GM18868 (cell line): ENCODE measurements at regions not wholly inside any gene's neighbourhood (a gene's known extent, or its start where the extent isn't known, plus 50 kb on each side); places are given as distances from the start of the nearest gene placed in this dataset.

Experiments used
- ATAC-seq: cut with Tn5 transposase; IDR thresholded peaks from one replicate; pipeline ENCODE4 v1.9.1; 2021; ENCODE audit warnings: mild to moderate bottlenecking, moderate library complexity; ENCODE audit not compliant: unreplicated experiment

DNA sequence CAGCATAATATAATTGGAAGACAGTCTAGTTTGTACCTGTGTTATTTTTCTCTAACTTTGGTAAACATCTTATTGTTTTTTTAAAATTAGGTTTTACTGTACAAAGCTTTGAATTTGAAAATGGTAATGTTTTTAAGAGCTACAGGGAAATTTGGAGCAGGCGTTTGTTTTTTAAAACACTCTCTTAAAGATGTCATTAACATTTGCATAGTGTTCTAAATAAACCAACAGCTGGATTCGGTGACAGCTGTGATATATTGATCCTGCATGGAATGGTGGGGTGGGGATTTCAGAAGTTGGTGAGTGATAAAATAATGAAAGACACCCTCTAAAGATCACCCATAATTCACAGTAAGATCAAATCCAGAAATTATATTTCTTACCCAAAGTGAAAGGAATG lies 97.9 kb upstream of the PRL start:
- ATAC-seq: no peak

DNA sequence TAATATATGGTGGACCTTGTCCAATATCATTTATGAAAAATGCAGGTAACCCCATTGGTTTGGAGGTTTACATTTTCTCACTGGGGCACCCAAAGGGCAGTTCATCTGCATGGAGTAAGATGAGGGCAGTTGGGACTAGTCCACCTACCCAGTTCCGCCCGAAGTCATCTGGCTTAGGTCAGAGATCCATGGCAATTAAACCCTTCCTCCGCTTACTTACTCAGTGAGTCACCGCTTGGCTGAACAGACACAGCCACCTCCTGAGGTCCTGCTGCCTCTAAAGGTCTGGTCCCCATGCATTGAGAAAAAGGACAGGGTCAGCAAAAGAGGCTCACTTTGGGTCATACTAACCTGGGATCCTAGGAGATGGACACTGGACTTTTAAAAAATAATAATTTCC lies 102.9 kb upstream of the PRL start:
- ATAC-seq: no peak

- no peak for ATAC-seq
Measured at GRCh38 chr6:22401206-22401605, 104.4 kb upstream of the PRL start.

DNA sequence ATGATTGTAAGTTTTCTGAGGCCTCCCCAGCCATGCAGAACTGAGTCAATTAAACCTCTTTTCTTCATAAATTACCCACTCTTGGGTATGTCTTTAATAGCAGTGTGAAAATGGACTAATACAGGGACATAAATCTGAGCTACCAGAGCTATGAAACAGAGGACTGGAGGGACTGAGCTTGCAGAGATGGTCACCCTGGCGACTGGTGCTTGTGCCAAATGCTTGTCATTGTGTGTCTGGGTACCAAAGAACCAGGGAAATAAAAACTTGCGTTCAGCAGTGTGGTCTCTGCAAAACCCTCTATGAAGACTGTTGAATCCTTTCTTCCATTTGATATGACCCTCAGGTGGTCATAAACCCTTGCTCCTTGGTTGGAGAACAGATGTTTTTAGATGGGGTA lies 105.1 kb upstream of the PRL start:
- ATAC-seq: no peak

DNA sequence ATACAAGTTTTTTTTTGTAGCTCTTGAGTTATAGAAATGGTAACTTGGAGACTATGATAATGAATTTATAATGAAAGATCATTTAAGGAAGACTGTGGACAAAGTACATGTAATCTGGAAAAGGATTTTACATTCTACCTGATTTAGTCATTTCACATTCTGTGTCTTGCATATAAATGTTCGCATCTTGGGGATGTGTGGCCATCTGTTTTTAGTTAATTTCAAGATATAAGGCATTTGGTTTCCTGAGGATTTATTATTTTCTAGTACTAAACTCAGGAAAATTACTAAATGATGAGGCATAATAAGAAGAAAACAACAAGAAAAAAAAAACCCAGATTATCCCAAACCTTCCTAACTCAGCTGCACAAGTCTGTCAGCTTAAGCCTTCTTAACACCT lies 112.7 kb upstream of the PRL start:
- ATAC-seq: no peak

GRCh38 chr6:22411376-22412105 lies 114.7 kb upstream of the PRL start:
- ATAC-seq: no peak

GRCh38 chr6:22412994-22413393 lies 116.2 kb upstream of the PRL start:
- ATAC-seq: no peak

DNA sequence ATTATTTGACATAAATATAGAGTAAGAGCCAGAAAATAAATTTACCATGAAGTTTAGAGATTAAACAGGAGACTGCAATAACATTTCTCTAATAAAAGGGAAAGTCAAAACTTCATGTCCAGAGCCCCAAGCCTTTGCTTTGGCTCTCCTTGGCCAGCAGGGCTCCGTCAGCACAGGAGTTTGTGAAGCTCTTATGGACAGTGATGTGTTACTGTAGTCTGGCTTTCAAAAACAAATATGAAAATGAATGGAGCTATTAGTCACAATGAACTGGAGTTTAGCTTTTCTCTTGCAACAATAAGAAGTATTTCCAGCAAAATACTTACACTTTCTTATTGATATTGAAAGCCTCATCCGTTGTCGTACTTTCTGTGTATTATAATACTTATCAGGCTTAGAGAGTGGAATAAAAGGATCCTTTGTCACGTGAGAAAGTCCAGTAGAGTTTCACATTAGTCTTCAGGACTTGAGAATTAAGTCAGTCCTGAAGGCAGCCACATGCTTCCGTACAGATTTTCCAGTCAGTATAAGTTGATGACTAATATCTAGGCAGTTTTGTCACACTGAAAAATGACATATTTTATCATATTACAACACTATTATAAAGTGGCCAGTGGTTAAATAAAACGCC lies 117.0 kb upstream of the PRL start:
- no peak for ATAC-seq

DNA sequence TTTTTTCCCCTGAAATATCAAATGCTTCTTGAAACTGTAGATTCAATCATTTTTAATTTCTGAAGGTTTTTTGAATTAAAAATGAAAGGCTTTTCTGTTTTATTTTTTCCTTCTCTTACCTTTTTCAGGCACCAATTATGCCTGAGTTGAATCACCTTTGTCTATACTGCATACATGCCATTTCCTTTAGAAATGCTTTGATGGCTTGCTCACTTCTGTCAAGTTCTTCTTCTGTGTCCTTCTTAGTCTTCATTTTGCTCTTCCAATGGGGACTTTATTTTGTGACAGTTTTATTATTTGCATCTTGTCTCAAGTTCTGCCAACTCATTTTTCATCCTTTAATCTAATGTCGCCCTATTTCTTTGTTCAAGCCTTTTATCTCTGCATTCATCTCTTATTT lies 121.9 kb upstream of the PRL start:
- ATAC-seq: no peak

- ATAC-seq: no peak
Measured at GRCh38 chr6:22421198-22421597, 124.4 kb upstream of the PRL start.

DNA sequence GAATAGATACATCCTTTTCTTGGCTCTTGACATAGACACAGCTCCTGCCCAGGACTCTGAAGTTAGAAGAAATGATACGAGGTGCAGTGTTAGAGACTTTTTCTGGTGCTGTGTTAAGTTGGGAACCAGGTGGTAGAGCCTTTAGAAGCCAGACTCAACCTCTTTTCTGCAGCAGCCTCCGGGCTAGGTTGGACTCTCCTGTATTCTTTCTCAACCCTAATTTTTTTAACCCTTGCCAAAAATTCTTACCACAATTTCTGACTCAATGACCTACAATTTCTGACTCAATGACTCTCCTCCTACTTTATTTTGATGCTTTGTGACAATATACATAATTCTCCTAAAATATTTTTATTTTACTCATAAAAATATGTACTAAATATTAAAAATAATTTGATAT lies 127.4 kb upstream of the PRL start:
- no peak for ATAC-seq

DNA sequence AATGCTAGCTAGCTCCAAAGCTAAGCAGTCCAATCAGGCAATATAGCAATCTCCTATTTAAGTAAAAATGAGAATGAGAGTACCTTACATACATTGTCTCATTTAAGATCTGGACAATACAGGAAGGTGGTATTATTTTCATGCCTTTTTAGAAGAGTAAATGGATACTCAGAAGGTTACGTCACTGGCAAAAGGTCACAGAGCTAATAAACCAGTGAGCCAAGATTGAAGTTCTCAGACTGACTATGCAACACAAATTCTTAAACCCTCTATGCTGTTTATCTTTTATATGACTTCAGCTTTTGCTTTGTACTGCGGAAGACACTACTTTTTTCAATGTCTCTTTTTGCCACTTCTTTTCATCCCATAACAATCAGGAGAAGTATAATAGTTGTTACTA lies 135.2 kb upstream of the PRL start:
- ATAC-seq: no peak

- ATAC-seq: no peak
Measured at GRCh38 chr6:22433745-22434144, 135.6 kb upstream of the HDGFL1 start.

DNA sequence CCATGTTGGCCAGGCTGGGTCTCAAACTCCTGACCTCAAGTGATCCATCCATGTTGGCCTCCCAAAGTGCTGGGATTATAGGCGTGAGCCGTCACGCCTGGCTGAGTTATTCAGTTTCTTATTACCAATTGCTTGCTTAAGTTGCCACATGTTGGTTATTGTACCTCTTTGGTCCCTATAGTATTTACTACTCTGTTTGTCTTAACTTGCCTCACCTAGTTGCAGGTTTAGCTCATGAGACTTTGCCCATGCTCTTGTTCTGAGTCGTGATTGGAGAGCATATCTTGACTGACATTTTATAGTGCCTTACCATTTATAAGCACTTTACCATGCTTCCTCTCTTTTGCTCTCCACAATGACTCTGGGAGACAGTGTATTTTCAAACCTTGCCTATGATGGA lies 134.2 kb upstream of the HDGFL1 start:
- ATAC-seq: no peak

- no peak for ATAC-seq
Measured at GRCh38 chr6:22436134-22436533, 133.2 kb upstream of the HDGFL1 start.

GRCh38 chr6:22437665-22438064 lies 131.7 kb upstream of the HDGFL1 start:
- no peak for ATAC-seq

- ATAC-seq: peak; percentile 51
Measured at GRCh38 chr6:22442826-22443225, 126.5 kb upstream of the HDGFL1 start.

DNA sequence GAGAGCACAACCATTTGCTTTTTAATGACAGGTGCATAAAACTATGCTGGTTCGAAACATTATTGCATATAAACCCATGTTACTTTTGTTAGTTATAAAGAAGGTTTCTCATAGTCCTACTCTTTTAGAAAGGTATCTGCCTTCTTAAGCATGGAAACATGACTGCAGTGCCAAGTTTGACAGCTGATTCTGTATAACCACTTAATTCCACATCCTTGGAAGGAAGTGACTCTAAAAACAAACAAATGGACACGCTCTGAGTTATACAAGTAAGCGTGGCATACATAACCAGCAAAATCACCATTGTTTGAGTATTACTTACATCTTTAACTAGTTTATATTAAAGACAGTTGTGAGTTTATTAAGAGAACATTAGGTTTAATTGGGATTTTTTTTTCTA lies 125.0 kb upstream of the HDGFL1 start:
- ATAC-seq: no peak

GRCh38 chr6:22445946-22446345 lies 123.4 kb upstream of the HDGFL1 start:
- ATAC-seq: no peak

GRCh38 chr6:22447249-22448196 lies 121.8 kb upstream of the HDGFL1 start:
- ATAC-seq: no peak

- no peak for ATAC-seq
Measured at GRCh38 chr6:22448291-22448711, 121.1 kb upstream of the HDGFL1 start.

DNA sequence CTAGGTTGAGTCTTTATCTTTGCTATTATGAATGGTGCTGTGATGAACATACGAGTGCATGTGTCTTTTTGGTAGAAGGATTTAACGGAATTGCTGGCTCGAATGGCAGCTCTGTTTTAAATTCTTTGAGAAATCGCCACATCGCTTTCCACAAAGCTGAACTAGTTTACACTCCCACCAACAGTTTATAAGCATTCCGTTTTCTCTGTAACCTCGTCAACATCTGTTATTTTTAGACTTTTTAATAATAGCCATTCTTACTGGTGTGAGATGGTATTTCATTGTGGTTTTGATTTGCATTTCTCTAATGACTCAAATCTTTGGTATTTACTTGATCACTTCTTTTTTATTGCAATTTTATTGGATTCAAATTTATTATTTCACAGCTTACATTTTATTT lies 117.4 kb upstream of the HDGFL1 start:
- ATAC-seq: no peak
